ENCODE measurements at regions not wholly inside any gene's neighbourhood (a gene's known extent, or its start where the extent isn't known, plus 50 kb on each side); places are given as distances from the start of the nearest gene placed in this dataset.

- no peaks in the 10 kb centered on the region for H3K4me1 ChIP-seq
- WGBS = 64% methylated on average over 3 of the region's 3 CpGs
- H3K9me3 ChIP-seq = no peaks in the 10 kb centered on the region
- H3K4me3 ChIP-seq = no peak overlapping the region
- no peak for TF ChIP-seq CTCF (IDR thresholded peaks at IDR 0.05)
- TF ChIP-seq EP300 (IDR thresholded peaks at IDR 0.05) = no peak
- TF ChIP-seq POLR2AphosphoS5 (IDR thresholded peaks at IDR 0.05) = no peak
- no peak for DNase-seq (ENCODE audit: low spot score in 2 of 2)
- no peak overlapping the region for H3K27ac ChIP-seq
- H3K27me3 ChIP-seq = no peaks in the 10 kb centered on the region
- no peaks in the 10 kb centered on the region for H3K36me3 ChIP-seq
Measured at GRCh38 chr6:145244349-145245100, 490.8 kb downstream of the EPM2A start.

GRCh38 chr6:145245119-145245518 is 490.2 kb downstream of the EPM2A start:
- Histone ChIP-seq H3K4me1 (no peaks in the 10 kb centered on the region), H3K4me3 (no peak overlapping the region), H3K9me3 (no peaks in the 10 kb centered on the region), H3K27me3 (no peaks in the 10 kb centered on the region), H3K27ac (no peak overlapping the region), H3K36me3 (no peaks in the 10 kb centered on the region)
- DNase-seq (ENCODE audit: low spot score in 2 of 2) = no peak
- TF ChIP-seq EP300 (IDR thresholded peaks at IDR 0.05) (no peak), POLR2A (IDR thresholded peaks at IDR 0.05) (no peak), POLR2AphosphoS5 (IDR thresholded peaks at IDR 0.05) (no peak), CTCF (IDR thresholded peaks at IDR 0.05) (no peak)
- WGBS = 70% methylated on average over 4 of the region's 4 CpGs

GRCh38 chr6:145247692-145248419 is 487.5 kb downstream of the EPM2A start:
- no peak overlapping the region for H3K27ac ChIP-seq
- H3K36me3 ChIP-seq = no peaks in the 10 kb centered on the region
- H3K9me3 ChIP-seq = no peaks in the 10 kb centered on the region
- H3K4me1 ChIP-seq = no peaks in the 10 kb centered on the region
- WGBS = 52% methylated on average over 6 of the region's 6 CpGs
- TF ChIP-seq POLR2A (IDR thresholded peaks at IDR 0.05) (no peak), POLR2AphosphoS5 (IDR thresholded peaks at IDR 0.05) (no peak), CTCF (IDR thresholded peaks at IDR 0.05) (no peak), EP300 (IDR thresholded peaks at IDR 0.05) (no peak)
- H3K27me3 ChIP-seq = no peaks in the 10 kb centered on the region
- no peak for DNase-seq (ENCODE audit: low spot score in 2 of 2)
- H3K4me3 ChIP-seq = no peak overlapping the region

DNA sequence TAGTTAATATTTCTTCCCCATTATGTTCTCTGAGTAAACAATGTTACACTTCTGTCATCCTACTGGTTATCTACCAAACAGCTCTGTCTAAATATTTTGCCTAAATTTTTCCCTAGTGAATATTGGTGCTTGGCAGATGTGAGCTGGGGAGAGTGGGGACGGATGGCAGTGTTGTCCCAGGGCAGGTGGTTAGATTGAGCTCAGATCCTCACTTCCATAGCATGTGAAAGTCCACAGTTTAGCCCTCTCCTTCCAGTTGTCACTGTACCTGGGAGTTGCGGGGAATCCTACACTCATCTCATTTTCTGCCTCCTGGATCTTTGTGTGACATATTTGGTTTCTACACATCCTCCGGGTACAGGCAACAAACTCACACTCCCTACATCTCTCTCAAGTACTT is 484.9 kb downstream of the EPM2A start:
- Histone ChIP-seq H3K9me3 (no peaks in the 10 kb centered on the region), H3K27me3 (no peaks in the 10 kb centered on the region)

More for the DNA sequence above, 484.9 kb downstream of the EPM2A start:
- DNase-seq (ENCODE audit: low spot score in 2 of 2) = no peak
- TF ChIP-seq EP300 (IDR thresholded peaks at IDR 0.05) (no peak), CTCF (IDR thresholded peaks at IDR 0.05) (no peak), POLR2A (IDR thresholded peaks at IDR 0.05) (no peak), POLR2AphosphoS5 (IDR thresholded peaks at IDR 0.05) (no peak)
- no peaks in the 10 kb centered on the region for H3K36me3 ChIP-seq
- no peak overlapping the region for H3K27ac ChIP-seq
- H3K4me3 ChIP-seq = no peak overlapping the region
- 75% methylated on average over 3 of the region's 3 CpGs for WGBS
- no peaks in the 10 kb centered on the region for H3K4me1 ChIP-seq

Data from suprapubic skin (tissue), 4 donors.